ENCODE measurements at regions not wholly inside any gene's neighbourhood (a gene's known extent, or its start where the extent isn't known, plus 50 kb on each side); places are given as distances from the start of the nearest gene placed in this dataset.

DNA sequence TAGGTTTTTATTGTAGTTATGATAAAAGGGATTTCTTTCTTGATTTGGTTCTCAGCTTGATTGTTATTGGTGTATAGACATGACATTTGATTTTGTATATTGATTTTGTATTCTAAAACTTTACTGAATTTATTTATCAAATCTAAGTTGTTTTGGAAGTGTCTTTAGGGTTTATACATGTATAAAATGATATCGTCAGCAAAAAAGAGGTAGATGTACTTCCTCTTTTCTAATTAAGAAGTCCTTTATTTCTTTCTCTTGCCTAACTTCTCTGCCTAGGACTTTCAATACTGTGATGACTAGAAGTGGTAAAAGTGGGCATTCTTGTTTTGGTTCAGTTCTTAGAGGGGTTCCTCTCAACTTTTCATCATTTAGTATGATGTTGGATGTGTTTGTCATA lies 487.3 kb upstream of the KIF2B start:
- Histone ChIP-seq H3K9me3 (ENCODE audit: control insufficient read depth, insufficient read depth, low read depth, low read length) (no peaks in the 10 kb centered on the region), H3K4me2 (ENCODE audit: extremely low read depth, insufficient read depth, low read length) (no peak overlapping the region), H3K79me2 (ENCODE audit: control insufficient read depth, insufficient read depth, low read length) (no peaks in the 10 kb centered on the region), H3K9ac (ENCODE audit: insufficient read depth, low read length) (no peak overlapping the region), H3K36me3 (ENCODE audit: control insufficient read depth, insufficient read depth, low read length) (no peaks in the 10 kb centered on the region), H3K4me3 (replicated peaks in 1 of 4; ENCODE audit: control extremely low read depth in 1 of 4, insufficient read depth in 1 of 4, low read depth in 3 of 4, low read length in 4 of 4) (no peak overlapping the region), H3K27ac (ENCODE audit: insufficient read depth, low read length) (no peak overlapping the region), H4K20me1 (ENCODE audit: control insufficient read depth, extremely low read depth, insufficient read depth, low read length) (no peaks in the 10 kb centered on the region), H2AFZ (ENCODE audit: low read length) (no peak overlapping the region), H3K4me1 (ENCODE audit: control insufficient read depth, extremely low read depth, insufficient read depth, low read length) (no peaks in the 10 kb centered on the region), H3K27me3 (ENCODE audit: control insufficient read depth, insufficient read depth, low read length) (no peaks in the 10 kb centered on the region)
- no peak for DNase-seq (ENCODE audit: low read depth in 2 of 2)
- no peak for TF ChIP-seq EZH2 (IDR thresholded peaks at IDR 0.05; ENCODE audit: low read length, missing control alignments)
- TF ChIP-seq, protein P1, sequence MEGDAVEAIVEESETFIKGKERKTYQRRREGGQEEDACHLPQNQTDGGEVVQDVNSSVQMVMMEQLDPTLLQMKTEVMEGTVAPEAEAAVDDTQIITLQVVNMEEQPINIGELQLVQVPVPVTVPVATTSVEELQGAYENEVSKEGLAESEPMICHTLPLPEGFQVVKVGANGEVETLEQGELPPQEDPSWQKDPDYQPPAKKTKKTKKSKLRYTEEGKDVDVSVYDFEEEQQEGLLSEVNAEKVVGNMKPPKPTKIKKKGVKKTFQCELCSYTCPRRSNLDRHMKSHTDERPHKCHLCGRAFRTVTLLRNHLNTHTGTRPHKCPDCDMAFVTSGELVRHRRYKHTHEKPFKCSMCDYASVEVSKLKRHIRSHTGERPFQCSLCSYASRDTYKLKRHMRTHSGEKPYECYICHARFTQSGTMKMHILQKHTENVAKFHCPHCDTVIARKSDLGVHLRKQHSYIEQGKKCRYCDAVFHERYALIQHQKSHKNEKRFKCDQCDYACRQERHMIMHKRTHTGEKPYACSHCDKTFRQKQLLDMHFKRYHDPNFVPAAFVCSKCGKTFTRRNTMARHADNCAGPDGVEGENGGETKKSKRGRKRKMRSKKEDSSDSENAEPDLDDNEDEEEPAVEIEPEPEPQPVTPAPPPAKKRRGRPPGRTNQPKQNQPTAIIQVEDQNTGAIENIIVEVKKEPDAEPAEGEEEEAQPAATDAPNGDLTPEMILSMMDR (conservative IDR thresholded peaks at IDR 0.05 in 1 of 2, IDR thresholded peaks at IDR 0.05 in 1 of 2; ENCODE audit: low read depth in 1 of 2, low read length in 2 of 2), result no peak

DNA sequence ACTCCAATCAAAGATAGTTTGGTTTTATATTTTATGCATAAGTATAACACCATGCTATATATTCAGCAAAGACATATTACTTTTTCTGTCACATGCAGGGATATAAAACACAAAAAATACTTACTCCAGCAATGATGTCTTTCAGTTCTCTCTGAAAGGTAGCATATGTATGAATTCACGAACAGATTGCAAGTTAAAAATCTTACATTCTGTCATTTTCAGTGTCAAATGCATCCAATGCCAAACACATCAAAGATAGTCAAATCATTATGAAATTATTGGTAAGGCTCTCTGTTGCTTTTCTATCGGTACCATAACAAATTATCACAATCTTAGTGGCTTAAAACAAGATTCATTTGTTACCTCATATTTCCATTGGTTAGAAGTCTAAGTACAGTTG lies 492.0 kb upstream of the KIF2B start:
- H3K4me3 ChIP-seq (replicated peaks in 1 of 4; ENCODE audit: control extremely low read depth in 1 of 4, insufficient read depth in 1 of 4, low read depth in 3 of 4, low read length in 4 of 4), result no peak overlapping the region
- no peak overlapping the region for H3K4me2 ChIP-seq (ENCODE audit: extremely low read depth, insufficient read depth, low read length)
- H4K20me1 ChIP-seq (ENCODE audit: control insufficient read depth, extremely low read depth, insufficient read depth, low read length), result no peaks in the 10 kb centered on the region
- H3K27ac ChIP-seq (ENCODE audit: insufficient read depth, low read length), result no peak overlapping the region
- no peaks in the 10 kb centered on the region for H3K4me1 ChIP-seq (ENCODE audit: control insufficient read depth, extremely low read depth, insufficient read depth, low read length)
- H3K79me2 ChIP-seq (ENCODE audit: control insufficient read depth, insufficient read depth, low read length), result no peaks in the 10 kb centered on the region
- no peaks in the 10 kb centered on the region for H3K9me3 ChIP-seq (ENCODE audit: control insufficient read depth, insufficient read depth, low read depth, low read length)
- DNase-seq (ENCODE audit: low read depth in 2 of 2), result no peak
- H3K9ac ChIP-seq (ENCODE audit: insufficient read depth, low read length), result no peak overlapping the region
- H2AFZ ChIP-seq (ENCODE audit: low read length), result no peak overlapping the region
- H3K27me3 ChIP-seq (ENCODE audit: control insufficient read depth, insufficient read depth, low read length), result no peaks in the 10 kb centered on the region
- H3K36me3 ChIP-seq (ENCODE audit: control insufficient read depth, insufficient read depth, low read length), result no peaks in the 10 kb centered on the region
- TF ChIP-seq, protein P1 (conservative IDR thresholded peaks at IDR 0.05 in 1 of 2, IDR thresholded peaks at IDR 0.05 in 1 of 2; ENCODE audit: low read depth in 1 of 2, low read length in 2 of 2), result no peak
- no peak for TF ChIP-seq EZH2 (IDR thresholded peaks at IDR 0.05; ENCODE audit: low read length, missing control alignments)

DNA sequence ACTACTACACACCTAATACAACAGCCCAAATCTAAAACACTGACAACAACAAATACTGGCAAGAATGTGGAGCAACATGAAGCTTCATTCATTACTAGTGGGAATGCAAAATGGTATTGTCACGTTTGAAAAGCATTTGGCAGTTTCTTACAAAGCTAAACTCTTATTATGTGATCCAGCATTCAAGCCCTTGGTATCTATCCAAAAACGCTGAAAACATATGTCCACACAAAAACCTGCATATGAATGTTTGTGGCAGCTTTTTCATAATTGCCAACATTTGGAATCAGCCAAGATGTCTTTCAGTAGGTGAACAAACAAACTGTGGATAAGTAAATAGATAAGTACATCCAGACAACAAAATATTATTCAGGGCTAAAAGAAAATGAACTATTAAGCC lies 501.1 kb upstream of the KIF2B start:
- Histone ChIP-seq H3K27me3 (ENCODE audit: control insufficient read depth, insufficient read depth, low read length) (no peaks in the 10 kb centered on the region), H3K4me2 (ENCODE audit: extremely low read depth, insufficient read depth, low read length) (no peak overlapping the region), H3K36me3 (ENCODE audit: control insufficient read depth, insufficient read depth, low read length) (no peaks in the 10 kb centered on the region), H3K4me1 (ENCODE audit: control insufficient read depth, extremely low read depth, insufficient read depth, low read length) (no peaks in the 10 kb centered on the region), H3K9ac (ENCODE audit: insufficient read depth, low read length) (no peak overlapping the region), H3K27ac (ENCODE audit: insufficient read depth, low read length) (no peak overlapping the region), H4K20me1 (ENCODE audit: control insufficient read depth, extremely low read depth, insufficient read depth, low read length) (no peaks in the 10 kb centered on the region), H3K79me2 (ENCODE audit: control insufficient read depth, insufficient read depth, low read length) (no peaks in the 10 kb centered on the region), H3K4me3 (replicated peaks in 1 of 4; ENCODE audit: control extremely low read depth in 1 of 4, insufficient read depth in 1 of 4, low read depth in 3 of 4, low read length in 4 of 4) (no peak overlapping the region), H2AFZ (ENCODE audit: low read length) (no peak overlapping the region), H3K9me3 (ENCODE audit: control insufficient read depth, insufficient read depth, low read depth, low read length) (no peaks in the 10 kb centered on the region)
- TF ChIP-seq, protein P1 (conservative IDR thresholded peaks at IDR 0.05 in 1 of 2, IDR thresholded peaks at IDR 0.05 in 1 of 2; ENCODE audit: low read depth in 1 of 2, low read length in 2 of 2), result no peak
- no peak for TF ChIP-seq EZH2 (IDR thresholded peaks at IDR 0.05; ENCODE audit: low read length, missing control alignments)
- no peak for DNase-seq (ENCODE audit: low read depth in 2 of 2)
